Stimulated activated CD4-positive, alpha-beta T cell treated with anti-CD3 and anti-CD28 coated beads, Interleukin-4, amount 100 ng/mL, for 48 hours (primary cell): ENCODE measurements at regions not wholly inside any gene's neighbourhood (a gene's known extent, or its start where the extent isn't known, plus 50 kb on each side); places are given as distances from the start of the nearest gene placed in this dataset.

Experiments used
- DNase-seq, 2 donors: peaks; one replicate each; pipeline ENCODE4 v3.0.0-alpha.2; 2020; ENCODE audit warnings: low read depth in 2 of 2

DNA sequence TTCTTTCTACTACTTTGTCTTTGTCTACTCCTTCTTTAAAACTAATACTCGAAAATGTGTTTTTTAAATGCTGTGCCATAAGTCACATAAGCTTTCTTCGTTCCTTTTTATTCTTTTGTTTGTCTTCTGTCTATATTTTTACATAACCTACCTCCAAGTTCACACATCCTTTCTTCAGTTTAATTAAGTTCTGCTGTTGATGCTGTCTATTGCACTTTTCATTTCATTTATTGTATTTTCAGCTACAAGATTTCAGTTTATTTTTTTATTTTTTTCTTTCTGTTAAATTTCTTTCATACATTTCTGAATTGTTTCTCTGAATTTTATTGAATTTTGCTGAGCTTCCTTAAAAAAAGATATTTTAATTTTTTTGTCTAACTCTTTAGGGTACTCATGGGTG is 878.2 kb downstream of the MAT2B start:
- DNase-seq, result no peak

DNA sequence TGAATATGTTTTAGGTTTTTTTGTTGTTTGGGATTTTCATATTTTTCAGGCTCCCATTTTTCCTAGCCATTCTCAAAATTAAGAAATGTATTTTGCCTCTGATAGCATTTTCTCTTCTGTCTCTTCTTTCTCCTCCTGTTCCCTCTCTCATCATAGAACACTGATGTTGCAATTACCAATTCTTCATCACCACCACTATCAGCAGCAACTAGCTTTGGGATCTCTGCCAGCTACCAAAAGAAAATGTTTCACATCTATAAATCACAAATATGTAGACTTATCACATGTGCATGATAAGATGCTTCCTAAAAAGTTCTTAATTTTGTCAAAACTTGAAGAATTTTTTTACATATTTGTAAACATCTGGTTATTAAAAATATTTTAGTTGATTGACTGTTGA is 887.1 kb downstream of the MAT2B start:
- DNase-seq, result no peak

DNA sequence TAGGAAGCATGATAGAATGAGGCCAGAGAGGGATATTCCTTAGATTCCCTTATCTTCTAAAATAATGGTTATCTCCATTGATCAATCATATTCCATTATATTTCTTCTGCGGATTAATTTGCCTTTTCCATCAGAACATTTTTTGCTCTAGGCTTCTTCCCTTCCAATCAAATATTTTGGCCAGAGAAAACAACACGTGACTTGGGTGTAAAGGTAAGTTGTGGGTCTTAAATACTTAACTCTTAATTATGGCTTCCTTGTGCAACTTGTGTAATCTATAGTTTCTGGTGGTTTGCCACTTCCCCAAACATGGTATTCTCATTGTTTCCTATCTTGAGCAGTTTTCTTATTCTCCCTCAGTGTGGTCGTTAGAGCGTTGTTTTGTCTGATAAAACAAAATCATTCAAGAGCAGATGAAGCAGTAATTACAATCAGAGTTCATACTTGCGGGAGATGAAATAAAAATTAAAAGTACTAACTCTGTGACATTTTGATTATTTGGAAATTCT is 889.3 kb downstream of the MAT2B start:
- DNase-seq, result no peak

DNA sequence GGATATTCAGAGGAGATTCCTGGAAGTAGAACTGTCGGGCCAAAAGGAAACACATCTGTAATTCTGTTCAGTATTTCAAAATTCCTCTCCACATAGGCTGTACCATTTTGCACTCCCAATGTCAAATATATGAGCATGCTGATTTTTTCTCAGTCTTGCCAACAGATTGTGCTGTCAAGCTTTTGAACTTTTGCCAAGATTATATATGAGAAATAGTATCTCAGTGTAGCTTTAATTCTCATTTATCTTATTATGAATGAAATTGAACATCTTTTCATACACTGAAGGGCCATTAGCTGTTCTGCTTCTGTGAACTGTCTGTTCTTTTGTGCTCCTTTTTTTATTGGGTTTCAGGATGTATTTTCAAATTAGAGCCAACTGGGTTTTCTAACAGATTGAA is 907.1 kb downstream of the MAT2B start:
- no peak for DNase-seq

DNA sequence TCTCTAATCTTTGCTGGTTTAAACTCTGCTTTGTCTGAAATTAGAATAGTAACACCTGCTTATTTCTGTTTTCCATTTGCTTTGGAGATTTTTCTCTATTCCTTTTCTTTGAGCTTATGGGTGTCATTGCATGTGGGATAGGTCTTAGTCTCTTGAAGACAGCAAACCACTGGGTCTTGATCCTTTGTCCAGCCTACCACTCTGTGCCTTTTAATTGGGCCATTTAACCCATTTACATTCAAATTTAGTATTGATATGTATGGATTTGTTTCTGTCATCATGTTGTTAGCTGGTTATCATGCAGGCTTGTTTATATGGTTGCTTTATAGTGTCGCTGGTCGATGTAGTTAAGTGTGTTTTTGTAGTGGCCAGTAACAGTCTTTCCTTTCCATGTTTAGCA is 914.7 kb downstream of the MAT2B start:
- DNase-seq, result no peak

DNA sequence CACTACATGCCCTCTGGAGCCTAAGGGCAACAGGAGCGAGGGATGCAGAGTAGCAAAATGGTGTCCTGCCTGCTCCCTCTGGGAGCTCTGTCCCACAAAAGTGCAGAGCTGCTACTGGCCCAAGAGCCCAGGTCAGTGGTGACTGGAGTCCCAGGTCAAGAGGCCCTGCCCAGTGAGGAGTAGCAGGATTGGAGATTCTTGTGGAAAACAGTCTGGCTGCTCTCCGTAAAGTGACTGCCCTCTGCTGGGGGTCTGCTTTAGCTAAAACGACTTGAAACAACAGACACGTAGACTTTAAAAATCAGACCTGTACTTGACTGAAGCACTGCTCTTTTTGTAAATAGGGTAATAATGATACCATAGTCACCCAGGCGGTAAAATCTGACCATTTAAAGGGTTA is 917.0 kb downstream of the MAT2B start:
- no peak for DNase-seq

DNA sequence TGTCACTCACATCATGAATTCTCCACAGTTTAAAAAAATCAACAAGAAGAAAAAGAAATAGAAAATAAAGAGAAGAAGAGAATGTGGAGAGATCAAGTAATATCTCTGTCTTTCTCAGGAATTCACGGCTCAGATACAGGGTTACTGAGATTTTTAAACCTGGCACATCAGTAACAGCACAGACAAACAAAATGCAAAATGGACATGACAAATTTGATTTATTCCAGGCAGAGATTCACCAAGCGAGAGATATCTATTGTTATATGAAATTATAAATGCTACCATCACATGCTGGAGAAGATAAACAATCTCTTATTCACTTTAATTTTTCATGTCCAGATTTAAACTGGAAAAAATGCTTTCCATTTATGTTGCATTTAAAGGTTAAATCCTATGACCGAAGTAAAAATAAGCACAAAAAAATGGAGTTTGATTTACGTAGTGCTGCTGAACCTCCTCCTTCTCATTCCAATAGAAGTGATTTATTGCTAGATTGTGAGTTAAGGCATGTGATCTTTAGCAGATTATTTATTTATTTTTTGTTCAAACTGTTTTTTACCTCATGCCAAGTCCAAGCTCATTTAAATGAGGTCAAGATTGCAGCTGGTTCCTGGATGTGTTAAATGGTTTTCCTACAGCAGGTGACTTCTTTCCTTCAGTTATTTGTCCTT is 926.4 kb downstream of the MAT2B start:
- DNase-seq, result no peak

DNA sequence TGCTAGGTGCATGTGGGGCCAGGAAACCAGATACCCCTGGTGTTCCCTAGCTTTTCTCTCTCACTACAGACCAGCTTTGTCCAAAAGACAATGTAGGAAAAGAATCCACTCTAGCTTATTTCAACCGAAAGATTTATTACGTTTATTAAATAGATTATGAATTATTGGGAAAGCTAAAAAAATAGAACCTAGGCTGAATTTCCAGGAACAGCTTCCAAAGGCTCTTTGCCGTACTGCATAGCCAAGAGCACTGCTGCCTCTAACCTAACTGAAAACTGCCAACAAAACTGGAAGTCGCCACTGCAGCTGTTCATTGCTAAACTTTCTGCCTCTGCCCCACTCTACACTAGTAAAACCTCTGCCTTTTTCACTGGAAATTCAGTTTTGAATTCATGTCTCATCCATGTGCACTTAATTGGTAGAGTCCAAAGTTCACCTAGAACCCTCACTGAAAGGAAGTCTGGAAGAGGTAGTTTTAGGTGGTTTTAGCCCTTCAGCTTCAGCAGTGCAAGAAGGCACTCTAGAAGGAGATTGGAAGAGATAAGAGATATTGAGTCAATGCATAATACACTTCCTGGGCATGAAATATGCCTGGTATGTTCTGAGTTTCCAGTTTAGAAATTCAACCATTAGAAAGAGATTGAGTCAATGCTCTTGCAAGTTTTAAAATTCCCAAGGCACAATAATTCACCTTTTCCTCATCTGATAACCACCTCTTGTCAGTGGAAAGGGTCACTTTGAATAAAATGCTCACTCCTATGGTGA is 927.9 kb downstream of the MAT2B start:
- no peak for DNase-seq

DNA sequence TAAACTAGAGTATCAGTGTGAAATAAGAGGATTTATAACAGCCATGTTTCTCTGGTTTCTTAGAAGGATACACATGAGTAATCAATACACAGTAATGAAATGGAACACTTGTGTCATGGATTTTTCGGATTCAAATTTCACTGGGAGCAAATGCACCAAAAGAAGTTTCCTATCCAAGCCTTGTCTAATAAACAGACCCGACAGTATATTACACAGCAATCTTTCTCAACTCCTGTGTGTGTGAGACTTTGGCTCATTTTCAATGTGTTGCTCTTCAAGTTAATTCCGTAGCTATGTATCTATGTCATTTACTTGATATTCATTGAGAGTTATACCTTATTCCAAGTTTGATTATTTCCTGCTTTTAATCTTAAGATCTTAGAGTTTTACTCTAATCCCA is 930.2 kb downstream of the MAT2B start:
- DNase-seq, result no peak

DNA sequence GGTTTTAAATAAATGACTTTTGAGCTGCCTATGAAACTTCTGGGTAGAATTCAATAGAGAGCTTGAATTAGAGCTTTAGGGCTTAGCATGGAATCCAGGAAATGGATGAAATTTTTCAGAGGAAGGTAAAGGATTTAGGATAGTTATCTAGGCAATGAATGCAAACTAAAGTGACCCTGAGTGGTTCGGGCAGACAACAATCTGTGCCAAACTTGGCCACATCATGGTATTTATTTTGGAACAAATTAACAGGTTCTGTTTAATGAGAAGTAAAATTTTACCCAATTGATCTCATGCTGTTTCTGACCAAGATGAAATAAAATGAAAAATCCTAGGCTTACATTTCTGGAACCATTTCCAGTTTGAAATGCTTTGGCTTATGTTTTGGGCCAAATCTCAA is 934.4 kb downstream of the MAT2B start:
- DNase-seq, result no peak

DNA sequence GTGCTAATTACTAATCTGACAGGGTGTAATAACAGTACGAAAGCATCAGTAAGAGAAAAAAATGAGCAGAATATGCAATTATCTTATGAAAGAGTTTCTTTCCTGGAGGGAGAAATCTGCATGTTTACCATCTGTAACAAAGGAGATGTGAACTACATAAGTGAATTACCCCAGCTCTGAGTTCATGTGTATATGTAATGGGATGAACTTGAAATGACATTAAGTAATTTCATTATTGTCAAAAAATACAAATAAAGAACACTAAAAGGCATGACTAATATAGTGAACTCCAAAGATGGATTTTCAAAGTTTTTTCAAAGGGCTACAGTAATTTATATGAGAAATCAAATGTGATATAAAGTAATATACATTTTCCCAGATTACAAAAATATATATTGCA is 944.0 kb downstream of the MAT2B start:
- no peak for DNase-seq

DNA sequence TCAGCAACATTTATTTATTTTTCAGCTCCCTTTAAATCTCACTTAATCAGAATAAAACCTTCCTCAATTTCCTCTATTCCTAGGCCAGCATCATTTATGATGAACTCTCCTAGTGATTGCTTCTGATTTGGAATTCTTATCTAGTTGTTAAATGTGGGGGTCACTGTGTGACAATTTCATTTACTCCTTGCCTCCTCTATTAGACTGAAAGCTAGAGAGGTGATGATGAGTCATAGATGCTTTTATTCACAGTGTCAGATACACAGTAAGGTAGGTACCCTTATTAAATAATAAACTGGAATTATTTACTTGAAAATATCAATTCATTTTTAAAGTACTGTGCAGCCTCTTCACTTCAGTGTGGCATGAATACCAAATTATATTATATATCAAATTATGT is 960.6 kb downstream of the MAT2B start:
- DNase-seq, result no peak

DNA sequence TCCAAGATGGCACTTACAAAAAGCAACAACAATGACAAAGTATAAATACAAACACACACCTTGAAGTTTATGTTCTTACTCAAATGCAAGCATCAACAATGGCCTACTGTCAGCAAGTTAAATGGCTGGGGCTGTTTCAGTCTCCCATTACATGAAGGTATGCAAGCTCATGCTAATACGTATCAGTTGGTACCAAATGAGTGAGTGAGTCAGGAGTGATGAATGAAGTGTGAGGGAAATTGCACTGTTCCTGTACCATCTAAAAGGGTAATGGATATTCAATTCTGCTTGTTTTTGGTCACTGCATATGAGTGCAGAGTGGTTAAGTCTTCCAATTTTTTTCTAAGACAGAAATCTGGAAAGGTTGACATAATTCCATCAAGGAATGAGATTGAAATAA is 964.9 kb downstream of the MAT2B start:
- DNase-seq, result no peak

DNA sequence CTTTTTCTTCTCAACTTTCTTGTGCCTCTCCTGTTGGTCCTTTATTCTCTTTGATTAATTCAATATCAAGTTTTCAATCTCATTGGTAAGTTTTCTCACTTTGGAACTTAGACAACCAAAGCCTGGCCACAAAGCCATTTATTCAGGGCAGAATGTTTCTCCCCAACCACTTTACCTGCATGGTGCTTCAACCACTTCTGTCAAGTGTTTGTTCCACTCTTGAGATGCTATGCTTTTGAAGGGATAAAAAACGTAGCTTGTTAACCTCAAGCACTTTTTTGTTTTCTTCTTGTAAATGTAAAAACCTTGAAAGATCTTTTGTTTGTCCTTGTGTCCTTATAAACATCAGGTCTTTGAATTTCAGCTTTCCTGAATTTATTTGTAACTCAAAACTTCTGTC is 966.7 kb downstream of the MAT2B start:
- no peak for DNase-seq

DNA sequence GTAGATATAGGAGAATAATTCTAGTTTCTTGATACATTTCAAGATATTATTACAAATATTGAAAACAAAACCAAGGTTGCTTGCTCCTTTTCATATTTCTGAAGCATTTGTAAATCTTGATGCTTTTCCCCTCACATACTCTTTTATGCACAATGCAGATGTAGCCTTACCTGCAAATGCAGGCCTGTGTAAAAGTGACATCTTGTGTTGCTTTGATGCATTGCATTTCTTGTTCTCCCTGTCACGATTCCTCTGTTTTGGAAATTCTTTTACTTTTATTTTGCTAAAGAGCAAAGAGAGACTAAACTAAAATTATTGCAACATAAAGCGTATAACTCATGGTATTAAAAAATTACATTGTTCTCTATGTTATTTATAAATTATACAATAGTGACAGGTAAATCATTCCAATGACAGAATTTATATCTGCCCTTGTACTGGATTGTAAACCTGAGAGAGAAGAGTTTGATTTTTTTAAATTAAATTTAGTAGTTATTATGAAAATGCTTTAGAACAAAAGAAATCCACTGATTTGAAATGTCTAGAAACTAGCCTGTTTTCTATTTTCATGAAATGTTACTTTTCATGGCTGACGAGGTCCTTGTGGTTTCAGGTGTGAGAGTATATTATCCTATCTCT is 970.0 kb downstream of the MAT2B start:
- no peak for DNase-seq

DNA sequence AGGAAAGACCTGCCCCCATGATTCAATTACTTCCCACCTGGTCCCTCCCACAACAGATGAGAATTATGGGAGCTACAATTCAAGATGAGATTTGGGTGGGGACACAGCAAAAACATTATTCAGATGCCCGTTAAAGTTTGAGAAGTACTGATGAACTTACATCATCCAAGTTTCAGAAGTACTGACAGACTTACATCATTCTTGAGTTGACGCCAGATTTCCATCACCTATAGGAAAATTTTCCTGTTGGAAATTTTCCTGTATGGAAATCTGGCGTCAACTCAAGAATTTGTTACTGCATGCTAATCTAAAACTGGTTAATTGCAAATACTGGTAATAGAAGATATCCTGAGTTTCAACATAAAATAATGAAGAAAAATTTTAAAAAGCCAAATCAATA is 975.9 kb downstream of the MAT2B start:
- DNase-seq, result no peak

DNA sequence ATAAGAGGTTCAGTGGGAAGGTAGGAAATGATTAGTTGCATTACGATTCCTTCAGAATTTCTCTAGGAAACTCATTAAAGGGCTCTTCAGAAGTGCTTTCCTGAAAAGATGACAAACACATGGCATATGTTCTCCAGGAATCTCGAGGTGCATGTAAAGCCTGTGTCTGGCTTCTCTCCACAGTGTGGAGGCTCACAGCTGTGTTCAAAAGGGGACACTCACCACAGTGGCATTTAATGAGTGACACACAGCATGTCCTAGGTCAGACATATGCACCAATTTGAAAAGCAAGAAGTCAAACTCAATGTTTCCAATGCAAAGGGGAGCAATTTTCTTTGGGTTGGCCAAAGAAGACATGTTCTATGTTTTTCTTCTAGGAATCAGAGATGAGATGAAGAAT is 976.9 kb downstream of the MAT2B start:
- DNase-seq, result no peak

DNA sequence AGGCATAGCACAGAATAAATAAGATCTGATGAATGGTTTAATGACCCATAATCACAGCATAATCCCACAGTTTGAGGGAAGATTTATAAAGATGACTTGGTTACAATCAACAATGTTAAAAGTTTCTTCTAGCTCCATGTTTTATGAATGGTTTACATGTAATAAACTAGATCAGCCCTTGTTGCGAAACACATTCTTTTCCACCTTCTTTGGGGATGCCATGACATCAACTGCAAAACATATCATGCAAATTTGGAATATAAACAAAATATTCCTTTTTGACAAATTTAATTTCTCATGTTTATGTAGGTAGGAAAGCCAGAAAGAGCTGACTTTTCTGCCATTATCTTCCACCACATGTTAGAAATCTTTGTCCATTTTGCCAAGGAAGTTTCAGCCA is 979.5 kb downstream of the MAT2B start:
- DNase-seq, result no peak

DNA sequence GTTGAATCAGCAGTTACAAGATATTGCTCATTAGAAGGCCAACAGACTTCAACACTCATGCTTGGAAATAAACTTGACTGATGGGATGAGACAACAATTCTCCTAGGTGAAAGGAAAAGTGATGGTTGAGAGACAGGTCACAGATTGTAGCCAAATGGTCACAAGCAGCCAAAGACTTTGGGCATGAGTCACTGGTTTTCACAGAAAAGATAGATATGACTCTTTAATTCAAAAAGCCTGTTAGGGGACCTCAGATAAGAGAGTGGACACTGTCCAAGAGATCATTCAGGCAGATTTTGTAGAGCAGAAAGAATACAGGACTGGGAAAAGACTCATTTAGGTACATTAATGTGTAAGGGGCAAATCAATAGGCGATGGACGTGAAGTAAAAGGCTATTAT is 982.5 kb downstream of the MAT2B start:
- DNase-seq, result no peak

DNA sequence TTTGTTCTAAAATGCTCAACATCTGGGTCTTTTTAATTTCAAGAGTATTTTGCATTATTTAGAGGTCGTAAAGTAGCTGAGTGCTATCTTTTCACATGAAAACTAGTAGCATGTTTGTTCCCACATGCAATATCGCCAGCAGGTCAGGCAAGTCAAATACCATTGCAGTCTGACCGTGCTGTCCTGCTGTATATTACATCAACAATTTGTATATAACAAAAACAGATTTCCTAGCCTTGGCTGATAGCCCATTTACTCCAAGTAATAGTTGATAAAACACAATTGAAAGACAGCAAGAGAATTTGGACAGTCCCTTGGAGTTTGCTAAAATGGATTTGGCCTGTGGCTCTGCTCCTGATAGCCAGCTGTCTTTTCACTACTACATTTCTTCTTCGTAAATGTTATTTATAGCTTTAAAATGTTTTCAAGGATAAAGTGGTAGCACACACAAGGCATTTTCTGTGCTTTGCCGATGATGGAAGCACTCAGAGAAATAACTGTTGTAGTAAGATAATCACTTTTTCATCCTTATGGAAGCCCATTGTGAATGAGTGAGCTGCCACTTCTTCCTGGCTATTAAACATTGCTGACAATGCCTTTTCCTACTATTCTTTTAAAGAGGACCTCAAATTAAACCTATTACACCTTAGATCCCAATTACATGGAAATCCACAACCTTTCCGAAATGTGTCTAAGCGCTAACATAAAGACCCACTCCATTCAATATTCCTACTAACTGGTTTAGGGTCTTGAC is 992.1 kb downstream of the MAT2B start:
- DNase-seq, result no peak

DNA sequence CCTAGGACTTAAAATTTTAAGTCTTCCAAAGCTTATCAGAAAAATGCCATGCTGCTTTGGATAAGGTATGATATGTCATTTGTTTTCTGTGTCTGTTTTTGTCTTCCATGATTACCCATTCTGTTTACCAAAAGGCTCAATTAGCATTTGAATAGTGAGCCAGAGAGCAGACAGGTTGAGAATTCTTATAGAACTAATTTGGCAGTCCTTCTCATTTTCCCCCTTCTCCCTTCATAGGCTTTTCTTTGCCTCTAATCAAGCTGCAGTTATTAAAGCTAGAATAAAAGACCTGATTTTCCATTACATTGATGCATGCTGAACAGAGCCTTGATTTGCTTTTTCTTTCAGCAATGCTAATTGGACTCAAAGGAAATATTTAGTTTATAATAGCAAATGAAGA is 993.0 kb downstream of the MAT2B start:
- DNase-seq, result no peak

DNA sequence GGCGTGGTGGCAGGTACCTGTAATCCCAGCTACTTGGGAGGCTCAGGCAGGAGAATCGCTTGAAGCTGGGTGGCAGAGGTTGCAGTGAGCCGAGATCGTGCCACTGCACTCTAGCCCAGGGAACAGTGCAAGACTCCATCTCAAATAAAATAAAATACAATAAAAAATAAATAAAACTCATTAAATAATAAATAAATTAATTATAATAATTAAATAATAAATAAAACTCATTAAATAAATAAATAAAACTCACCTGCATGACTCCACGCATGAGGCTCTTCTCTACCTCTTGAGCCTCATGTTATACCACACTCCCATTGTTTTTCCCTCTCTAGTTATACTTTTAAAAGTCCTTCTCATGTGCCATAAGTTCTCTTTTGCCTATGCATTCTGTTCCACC is 995.4 kb downstream of the MAT2B start:
- no peak for DNase-seq
